Right renal pelvis (tissue), 4 donors: ENCODE measurements at regions not wholly inside any gene's neighbourhood (a gene's known extent, or its start where the extent isn't known, plus 50 kb on each side); places are given as distances from the start of the nearest gene placed in this dataset.

Experiments used
- DNase-seq, 4 donors: peaks; one replicate each; pipeline ENCODE4 v3.0.0-alpha.2; 2013; ENCODE audit warnings: low read depth in 4 of 4, low spot score in 3 of 4, missing footprints in 1 of 4

DNA sequence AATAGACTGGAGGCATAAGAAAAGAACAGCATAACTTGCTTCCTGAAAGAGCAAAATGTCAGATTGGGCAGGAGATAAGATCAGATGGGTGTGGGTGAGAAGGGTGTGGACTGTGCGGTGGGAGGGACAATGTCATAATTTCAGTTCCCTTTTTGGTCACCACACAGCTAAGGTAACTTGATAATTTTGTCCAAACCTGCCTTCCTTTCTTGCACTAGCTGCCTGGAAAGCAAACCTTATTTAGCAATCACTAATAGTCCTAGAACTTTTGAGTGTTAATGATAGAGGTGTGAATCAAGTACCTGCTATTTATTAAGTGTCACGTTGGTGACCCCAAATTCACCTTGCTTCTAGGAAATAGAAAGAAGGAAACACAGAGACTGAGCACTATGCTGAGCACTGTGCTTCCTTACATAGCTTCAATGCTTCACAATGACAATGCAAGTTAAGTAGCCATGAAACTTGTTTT lies 72.4 kb upstream of the SP4 start:
- DNase-seq = no peak

DNA sequence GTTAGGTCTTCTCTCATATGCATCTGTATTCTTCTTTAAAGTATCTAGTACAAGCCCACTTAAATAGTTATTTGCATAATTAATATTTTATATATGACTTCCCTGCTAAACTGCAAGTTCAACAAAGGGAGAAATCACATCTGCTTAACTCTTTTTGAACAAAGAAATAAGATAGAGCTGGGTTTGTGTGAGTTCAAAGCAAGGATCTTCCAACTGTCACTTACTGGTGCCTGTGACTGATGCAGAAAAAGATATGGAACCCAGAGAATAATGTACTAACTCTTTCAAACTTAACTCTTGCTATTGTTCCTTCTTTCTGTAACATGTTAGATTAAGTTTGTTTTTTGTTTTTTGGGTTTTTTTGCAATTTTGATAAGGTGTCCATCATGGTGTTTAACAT lies 71.3 kb upstream of the SP4 start:
- DNase-seq = no peak

- no peak for DNase-seq
These were observed 70.5 kb upstream of the SP4 start for GRCh38 chr7:21357151-21358097.

- DNase-seq = no peak
These were observed 69.2 kb upstream of the SP4 start for GRCh38 chr7:21358648-21359047.

DNA sequence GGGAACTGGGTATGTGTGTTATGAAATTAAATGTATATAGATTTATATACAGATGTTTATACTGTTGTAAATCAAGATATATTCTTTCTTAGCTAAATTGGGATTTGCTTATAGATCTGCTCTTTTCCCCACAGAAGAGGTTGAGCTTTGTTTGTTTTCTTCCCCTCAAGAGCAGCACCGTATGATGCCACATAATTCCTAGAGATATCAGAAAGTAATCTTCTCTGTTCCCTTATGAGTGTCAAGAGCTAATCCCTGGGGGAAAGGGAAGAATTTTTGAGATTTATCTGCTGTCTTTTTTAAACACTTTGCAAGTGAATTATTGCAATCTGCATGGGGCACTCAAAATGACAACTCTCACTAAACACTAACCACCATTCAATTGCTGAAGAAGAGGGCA lies 68.7 kb upstream of the SP4 start:
- DNase-seq = no peak

- DNase-seq = no peak
These were observed 66.3 kb upstream of the SP4 start for GRCh38 chr7:21361413-21362125.

DNA sequence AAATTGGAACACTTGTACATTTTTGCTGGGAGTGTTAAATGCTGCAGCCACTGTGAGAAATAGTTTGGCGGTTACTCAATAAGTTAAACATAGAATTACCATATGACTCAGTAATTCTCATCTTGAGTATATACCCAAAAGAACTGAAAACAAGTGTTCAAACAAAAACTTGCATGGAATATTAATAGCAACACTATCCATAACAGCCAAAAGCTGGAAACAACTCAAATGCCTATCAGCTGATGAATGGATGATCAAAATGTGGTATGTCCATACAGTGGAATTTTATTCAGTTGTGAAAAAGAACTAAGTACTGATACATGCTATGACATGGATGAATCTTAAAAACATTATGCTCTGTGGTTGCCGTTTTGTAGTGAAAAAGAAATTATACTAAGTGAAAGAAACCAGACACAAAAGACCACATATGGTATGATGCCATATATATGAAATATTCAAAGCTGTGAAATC lies 63.0 kb upstream of the SP4 start:
- DNase-seq = no peak

- DNase-seq = no peak
These were observed 61.8 kb upstream of the SP4 start for GRCh38 chr7:21365866-21366624.

DNA sequence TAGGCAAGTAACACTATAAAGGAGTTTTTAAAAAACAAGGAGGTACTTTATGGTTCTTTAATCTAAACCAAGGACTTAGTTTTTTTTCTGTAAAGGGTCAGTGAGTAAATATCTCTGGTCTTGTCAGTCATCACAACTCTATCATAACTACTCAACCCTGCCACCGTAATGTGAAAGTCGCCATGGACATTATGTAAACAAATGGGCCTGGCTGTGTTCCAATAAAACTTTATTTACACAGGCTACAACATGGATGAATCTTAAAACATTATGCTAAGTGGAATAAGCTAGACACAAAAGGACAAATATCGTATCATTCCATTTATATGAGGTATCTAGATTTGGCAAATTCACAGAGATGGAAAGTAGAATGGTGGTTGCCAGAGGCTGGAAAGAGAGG lies 60.8 kb upstream of the SP4 start:
- no peak for DNase-seq

DNA sequence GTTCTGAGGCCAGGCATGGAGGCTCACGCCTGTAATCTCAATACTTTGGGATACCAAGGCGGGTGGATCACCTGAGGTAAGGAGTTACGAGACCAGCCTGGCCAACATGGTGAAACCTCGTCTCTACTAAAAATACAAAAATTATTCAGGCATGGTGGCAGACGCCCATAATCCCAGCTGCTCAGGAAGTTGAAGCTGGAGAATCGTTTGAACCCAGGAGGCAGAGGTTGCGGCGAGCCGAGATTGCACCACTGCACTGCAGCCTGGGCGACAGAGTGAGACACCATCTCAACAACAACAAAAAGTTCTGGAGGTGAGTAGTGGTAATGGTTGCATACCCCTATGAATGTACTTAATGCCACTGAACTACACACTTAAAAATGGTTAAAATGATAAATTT lies 60.3 kb upstream of the SP4 start:
- DNase-seq = no peak

- DNase-seq = no peak
These were observed 59.6 kb upstream of the SP4 start for GRCh38 chr7:21368317-21368716.

GRCh38 chr7:21370283-21370982 lies 57.5 kb upstream of the SP4 start:
- no peak for DNase-seq

DNA sequence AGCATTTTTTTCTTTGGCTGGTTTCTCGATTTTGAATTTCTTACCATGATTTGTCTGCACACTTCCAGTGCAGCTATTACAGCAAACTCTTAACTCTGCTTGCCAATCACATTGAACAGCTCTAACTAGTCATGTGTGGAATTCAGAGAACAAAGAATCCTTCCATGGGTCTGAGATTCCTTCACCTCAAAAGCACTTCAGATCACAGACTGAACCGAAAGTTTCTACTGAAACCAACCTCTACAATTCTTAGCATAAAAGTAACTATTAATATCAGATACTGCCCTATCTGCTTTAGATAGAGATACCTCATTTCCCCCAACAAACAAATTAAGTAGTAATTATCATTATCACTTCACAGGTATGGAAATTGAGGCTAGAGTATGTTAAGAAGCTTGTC lies 56.5 kb upstream of the SP4 start:
- no peak for DNase-seq

- DNase-seq = no peak
These were observed 54.9 kb upstream of the SP4 start for GRCh38 chr7:21373031-21373430.

GRCh38 chr7:21374134-21374533 lies 53.7 kb upstream of the SP4 start:
- no peak for DNase-seq

- DNase-seq = no peak
These were observed 50.3 kb upstream of the SP4 start for GRCh38 chr7:21377545-21377944.
